ENCODE measurements at regions not wholly inside any gene's neighbourhood (a gene's known extent, or its start where the extent isn't known, plus 50 kb on each side); places are given as distances from the start of the nearest gene placed in this dataset.
"Not testable (repeated sequence)": the region's sequence is repeated elsewhere in the genome, so short reads cannot be mapped to it uniquely, and the experiment has no call there.

DNA sequence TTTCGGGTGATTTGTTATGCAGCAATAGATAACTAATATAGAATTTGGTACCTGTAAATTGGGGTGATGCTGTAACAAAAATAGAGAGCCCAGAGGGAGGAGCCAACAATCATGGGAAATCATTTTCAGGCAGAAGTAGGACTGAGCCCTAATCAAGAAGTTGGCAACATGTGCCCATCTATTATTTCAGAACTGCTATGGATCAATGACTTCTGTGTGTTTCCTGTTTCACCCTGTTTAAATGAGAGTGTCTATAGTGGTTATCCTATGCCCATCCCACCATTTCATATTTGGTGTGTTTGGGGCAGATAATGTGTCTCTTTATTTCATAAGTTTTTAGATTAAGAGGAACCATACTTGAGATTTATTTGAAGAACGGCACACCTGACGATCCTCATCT is 330.8 kb upstream of the CITED2 start:
- DNase-seq: no peak

DNA sequence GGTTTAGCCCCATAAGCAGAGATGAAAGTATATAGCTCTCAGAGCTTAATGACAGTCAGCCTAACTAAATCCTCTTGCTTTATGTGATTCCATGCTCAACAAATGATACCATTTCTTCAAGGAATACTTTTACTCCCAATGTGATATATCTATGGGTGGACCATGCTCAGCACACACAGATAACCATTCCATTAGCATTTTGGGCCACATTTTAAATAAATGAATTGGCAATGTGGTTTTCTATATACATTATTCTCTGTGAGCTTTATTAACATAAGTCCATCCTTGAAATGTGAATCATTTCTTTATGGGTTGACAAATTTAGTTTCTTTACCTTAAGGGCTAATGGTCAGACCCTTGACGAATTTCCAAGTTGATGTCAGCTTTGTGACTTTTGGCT is 329.3 kb upstream of the CITED2 start:
- DNase-seq: no peak

- DNase-seq: no peak
Observed at GRCh38 chr6:139702706-139703105, 328.3 kb upstream of the CITED2 start.

- no peak for DNase-seq
Observed at GRCh38 chr6:139701695-139702094, 327.2 kb upstream of the CITED2 start.

- no peak for DNase-seq
Observed at GRCh38 chr6:139701003-139701402, 326.6 kb upstream of the CITED2 start.

DNA sequence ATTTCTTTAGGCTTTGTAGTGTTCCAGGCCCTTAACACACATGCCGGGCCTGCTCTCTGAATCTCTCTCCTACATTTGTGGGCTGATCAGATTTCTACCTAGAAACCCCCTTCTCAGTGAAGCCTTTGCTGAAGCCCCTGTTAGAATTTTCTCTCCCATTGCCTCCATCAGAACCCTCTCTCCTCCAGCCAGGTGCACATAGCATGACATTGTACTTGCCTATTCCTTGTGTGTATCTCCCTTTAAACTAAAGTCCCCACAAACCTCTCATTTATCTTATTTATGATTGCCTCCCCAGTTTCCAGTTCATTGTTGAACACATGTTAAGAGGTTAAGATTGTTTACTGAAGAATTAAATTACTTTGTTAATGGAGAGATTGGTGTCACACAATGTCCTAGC is 325.5 kb upstream of the CITED2 start:
- DNase-seq: no peak

GRCh38 chr6:139699335-139699734 is 324.9 kb upstream of the CITED2 start:
- DNase-seq: no peak

- DNase-seq: no peak
Observed at GRCh38 chr6:139698526-139699176, 324.2 kb upstream of the CITED2 start.

DNA sequence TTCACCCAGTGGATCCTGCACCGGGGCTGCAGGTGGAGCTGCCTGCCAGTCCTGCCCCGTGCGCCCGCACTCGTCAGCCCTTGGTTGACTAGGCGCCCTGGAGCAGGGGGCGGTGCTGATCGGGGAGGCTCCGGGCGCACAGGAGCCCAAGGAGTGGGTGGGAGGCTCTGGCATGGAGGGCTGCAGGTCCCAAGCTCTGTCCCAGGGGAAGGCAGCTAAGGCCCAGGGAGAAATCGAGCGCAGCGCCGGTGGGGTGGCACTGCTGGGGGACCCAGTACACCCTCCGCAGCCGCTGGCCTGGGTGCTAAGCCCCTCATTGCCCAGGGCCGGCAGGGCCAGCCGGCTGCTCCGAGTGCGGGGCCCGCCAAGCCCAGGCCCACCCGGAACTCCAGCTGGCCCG is 323.4 kb upstream of the CITED2 start:
- DNase-seq: not testable (repeated sequence)

GRCh38 chr6:139696991-139697390 is 322.5 kb upstream of the CITED2 start:
- not testable (repeated sequence) for DNase-seq

DNA sequence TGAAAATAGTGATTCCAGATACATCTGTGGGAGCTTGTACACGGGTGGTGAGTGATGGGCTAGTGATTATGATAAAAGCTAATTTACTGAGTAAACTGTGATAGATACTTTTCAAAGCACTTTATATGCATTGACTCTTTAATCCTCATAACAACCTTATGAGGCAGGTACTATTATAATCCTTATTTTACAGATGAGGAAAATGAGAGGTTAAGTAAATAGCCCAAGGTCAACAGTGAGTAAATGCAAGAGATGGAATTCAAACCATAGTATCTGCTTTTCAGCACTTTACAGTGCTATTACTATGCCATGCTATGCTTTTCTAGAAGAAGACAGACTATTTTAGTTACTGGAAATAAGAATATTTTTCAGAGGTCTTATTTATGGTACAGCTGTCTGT is 320.9 kb upstream of the CITED2 start:
- DNase-seq: no peak

DNA sequence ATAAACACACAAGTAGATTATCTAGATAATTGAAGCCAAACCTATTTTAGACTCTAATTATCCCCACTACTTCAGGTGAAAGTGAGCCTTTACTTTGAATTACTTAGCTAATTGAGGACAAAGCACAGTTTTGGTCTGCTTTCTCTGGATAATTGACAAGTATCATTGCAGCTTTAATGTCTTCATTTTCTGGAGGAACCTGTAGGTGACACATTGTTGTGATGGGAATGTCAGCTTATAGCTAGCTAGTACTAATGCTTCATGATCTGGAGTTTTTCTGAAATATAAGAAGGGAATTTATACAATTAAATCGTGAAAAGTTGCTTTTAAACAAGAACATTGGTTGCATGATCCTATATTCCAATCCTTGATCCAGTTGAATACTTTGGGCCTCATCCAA is 319.3 kb upstream of the CITED2 start:
- DNase-seq: no peak

DNA sequence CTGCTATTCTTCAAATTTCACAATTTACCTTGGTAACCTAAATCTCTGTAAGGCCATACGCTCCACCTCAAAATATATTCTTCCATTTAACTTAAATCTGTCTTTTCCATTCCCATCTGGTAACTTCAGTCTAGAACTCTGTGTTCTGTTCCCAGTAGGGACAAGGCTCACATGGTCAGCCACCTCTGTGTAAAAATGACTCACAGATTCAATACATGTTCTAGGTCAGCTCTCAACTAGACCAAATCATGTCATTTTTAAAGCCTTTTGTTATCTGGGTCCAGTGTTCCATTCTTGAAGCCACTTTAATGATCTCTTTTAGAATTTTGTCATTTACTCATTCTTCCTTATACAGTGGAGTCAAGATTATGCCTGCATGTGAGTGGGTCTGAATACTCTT is 315.6 kb upstream of the CITED2 start:
- no peak for DNase-seq

- no peak for DNase-seq
Observed at GRCh38 chr6:139687055-139687454, 312.6 kb upstream of the CITED2 start.

DNA sequence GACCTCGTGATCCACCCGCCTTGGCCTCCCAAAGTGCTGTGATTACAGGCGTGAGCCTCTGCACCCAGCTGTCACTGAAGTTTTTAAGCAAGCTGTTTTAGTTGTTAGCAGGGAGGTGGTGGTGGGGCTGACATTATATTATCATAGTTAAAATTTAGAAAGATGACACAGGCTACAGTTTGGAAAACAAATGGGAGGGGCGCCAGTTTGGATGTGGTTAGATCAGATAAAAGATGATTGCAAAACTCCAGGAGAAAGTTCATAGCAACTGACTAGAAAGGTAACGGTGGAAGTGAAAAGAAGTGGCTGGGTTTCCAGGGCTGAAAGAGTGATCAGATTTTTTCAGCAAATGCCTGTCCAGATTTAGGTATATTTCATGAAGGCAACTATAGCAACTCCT is 311.9 kb upstream of the CITED2 start:
- no peak for DNase-seq

- DNase-seq: no peak
Observed at GRCh38 chr6:139685009-139685408, 310.6 kb upstream of the CITED2 start.

GRCh38 chr6:139680819-139681218 is 306.4 kb upstream of the CITED2 start:
- no peak for DNase-seq

GRCh38 chr6:139679516-139680179 is 305.2 kb upstream of the CITED2 start:
- DNase-seq: no peak

GRCh38 chr6:139676718-139677117 is 302.3 kb upstream of the CITED2 start:
- DNase-seq: no peak

- DNase-seq: no peak
Observed at GRCh38 chr6:139666284-139666683, 291.8 kb upstream of the CITED2 start.

- DNase-seq: no peak
Observed at GRCh38 chr6:139663996-139664395, 289.5 kb upstream of the CITED2 start.

GRCh38 chr6:139659711-139660110 is 285.3 kb upstream of the CITED2 start:
- DNase-seq: no peak

GRCh38 chr6:139659196-139659595 is 284.7 kb upstream of the CITED2 start:
- no peak for DNase-seq

GRCh38 chr6:139657119-139657518 is 282.7 kb upstream of the CITED2 start:
- no peak for DNase-seq

All from right forelimb (tissue), 1 donor.